Nephron (organoid): ENCODE measurements at regions not wholly inside any gene's neighbourhood (a gene's known extent, or its start where the extent isn't known, plus 50 kb on each side); places are given as distances from the start of the nearest gene placed in this dataset.
A peak's percentile ranks its signal among the peaks of the same experiment; 100 is the strongest.

Experiments used
- H3K27ac Mint-ChIP-seq, 3 experiments: 2 replicates each; pipeline ENCODE4 v1.8.0; 2020; ENCODE audit warnings: mixed read lengths in 3 of 3, mild to moderate bottlenecking in 2 of 3, moderate library complexity in 1 of 3
- H3K27me3 Mint-ChIP-seq: 2 replicates; pipeline ENCODE4 v1.8.0; 2021; ENCODE audit warnings: low read depth, mild to moderate bottlenecking, moderate library complexity, mixed read lengths
- H3K36me3 Mint-ChIP-seq: 2 replicates; pipeline ENCODE4 v1.8.0; 2020; ENCODE audit warnings: low read depth, mixed read lengths
- H3K4me1 Mint-ChIP-seq: 2 replicates; pipeline ENCODE4 v1.8.0; 2020; ENCODE audit warnings: mixed read lengths
- H3K4me3 Mint-ChIP-seq, 3 experiments: 2 replicates each; pipeline ENCODE4 v1.8.0; 2020; ENCODE audit warnings: mild to moderate bottlenecking in 3 of 3, mixed read lengths in 3 of 3, moderate library complexity in 2 of 3
- H3K9me3 Mint-ChIP-seq: 2 replicates; pipeline ENCODE4 v1.8.0; 2020; ENCODE audit warnings: mixed read lengths
- TF ChIP-seq, protein P1 (sequence below), 3 experiments: fragments of 200-600 bp; sonication (generic); IDR thresholded peaks; one replicate each; pipeline ENCODE4 v1.5.0; 2021; ENCODE audit warnings: antibody characterized with exemption in 3 of 3; ENCODE audit not compliant: unreplicated experiment in 3 of 3

DNA sequence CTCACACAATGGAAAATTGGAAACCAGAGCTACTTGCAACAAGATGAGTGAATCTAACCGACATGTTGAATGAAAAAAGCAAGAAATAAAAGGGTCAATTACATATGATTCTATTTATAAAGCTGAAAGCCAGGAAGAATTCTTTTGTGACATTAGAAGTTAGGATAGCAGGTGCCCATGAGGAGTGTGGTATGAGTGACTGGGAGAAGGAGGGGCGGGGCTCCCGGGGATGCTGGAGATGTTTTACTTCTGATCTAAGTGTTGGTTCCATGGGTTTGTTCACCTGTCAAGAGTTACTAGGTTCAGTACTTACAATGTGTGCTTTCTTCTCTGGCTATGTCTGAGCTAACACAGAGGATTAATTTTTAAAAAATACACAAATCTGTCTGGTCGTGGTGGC lies 60.8 kb downstream of the NSMCE3 start:
- H3K36me3 Mint-ChIP-seq: no peaks in the 10 kb centered on the region
- H3K27ac Mint-ChIP-seq: peak overlapping the region in 1 of 3 experiments; percentile 6
- peaks cover 15% of the 10 kb centered on the region for H3K4me1 Mint-ChIP-seq
- H3K4me3 Mint-ChIP-seq: peak overlapping the region in 1 of 3 experiments; percentile 33
- TF ChIP-seq, protein P1, sequence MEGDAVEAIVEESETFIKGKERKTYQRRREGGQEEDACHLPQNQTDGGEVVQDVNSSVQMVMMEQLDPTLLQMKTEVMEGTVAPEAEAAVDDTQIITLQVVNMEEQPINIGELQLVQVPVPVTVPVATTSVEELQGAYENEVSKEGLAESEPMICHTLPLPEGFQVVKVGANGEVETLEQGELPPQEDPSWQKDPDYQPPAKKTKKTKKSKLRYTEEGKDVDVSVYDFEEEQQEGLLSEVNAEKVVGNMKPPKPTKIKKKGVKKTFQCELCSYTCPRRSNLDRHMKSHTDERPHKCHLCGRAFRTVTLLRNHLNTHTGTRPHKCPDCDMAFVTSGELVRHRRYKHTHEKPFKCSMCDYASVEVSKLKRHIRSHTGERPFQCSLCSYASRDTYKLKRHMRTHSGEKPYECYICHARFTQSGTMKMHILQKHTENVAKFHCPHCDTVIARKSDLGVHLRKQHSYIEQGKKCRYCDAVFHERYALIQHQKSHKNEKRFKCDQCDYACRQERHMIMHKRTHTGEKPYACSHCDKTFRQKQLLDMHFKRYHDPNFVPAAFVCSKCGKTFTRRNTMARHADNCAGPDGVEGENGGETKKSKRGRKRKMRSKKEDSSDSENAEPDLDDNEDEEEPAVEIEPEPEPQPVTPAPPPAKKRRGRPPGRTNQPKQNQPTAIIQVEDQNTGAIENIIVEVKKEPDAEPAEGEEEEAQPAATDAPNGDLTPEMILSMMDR (IDR thresholded peaks at IDR 0.05; ENCODE audit: unreplicated experiment in 3 of 3): no peak
- peaks cover 10% of the 10 kb centered on the region for H3K27me3 Mint-ChIP-seq
- H3K9me3 Mint-ChIP-seq: peaks cover 17% of the 10 kb centered on the region

DNA sequence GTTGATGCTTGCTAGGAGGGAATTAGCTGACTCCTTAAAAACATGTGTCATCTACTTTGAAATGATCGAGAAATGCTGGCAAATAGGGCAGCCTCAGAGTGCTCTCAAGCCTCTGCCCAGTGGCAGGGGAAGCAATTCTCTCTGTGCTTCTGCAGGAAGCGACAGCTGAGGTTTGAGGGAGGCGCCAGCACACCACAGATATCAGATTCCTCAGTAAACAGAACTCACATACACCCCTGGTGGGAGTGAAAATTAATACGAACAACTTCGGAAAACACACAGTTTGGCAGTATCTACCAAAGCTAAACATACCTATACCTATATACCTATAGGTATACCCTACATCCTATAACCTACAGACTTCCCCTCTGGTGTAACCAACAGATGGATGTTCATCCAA lies 61.3 kb downstream of the NSMCE3 start:
- Mint-ChIP-seq H3K27ac (peak overlapping the region in 2 of 3 experiments; percentile 6 to 31), H3K9me3 (peaks cover 16% of the 10 kb centered on the region), H3K27me3 (peaks cover 10% of the 10 kb centered on the region), H3K4me1 (peaks cover 20% of the 10 kb centered on the region), H3K4me3 (peak overlapping the region in 2 of 3 experiments; percentile 25 to 33), H3K36me3 (no peaks in the 10 kb centered on the region)
- TF ChIP-seq, protein P1 (IDR thresholded peaks at IDR 0.05; ENCODE audit: unreplicated experiment in 3 of 3): peak; percentile 18 to 25 (median 21)

DNA sequence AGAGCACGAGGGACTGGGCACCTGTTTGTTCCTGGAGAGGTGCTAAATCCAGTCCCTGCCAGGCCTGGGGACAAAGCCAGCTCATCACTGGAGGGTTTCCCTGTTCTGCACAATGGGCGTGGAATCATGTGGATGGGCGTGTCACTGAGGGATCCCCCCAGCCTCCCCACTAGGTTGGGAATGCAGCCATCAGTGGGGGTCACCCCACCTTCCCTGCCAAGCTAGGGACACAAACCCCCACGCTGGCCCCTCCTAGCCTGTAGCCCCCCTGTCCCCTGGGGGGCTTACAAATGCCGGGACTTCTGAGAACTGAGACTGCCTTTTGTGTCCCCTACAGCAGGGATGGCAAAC lies 61.9 kb downstream of the NSMCE3 start:
- no peaks in the 10 kb centered on the region for H3K36me3 Mint-ChIP-seq
- TF ChIP-seq, protein P1 (IDR thresholded peaks at IDR 0.05; ENCODE audit: unreplicated experiment in 3 of 3): no peak
- peaks cover 20% of the 10 kb centered on the region for H3K4me1 Mint-ChIP-seq
- no peak overlapping the region for H3K4me3 Mint-ChIP-seq
- peaks cover 10% of the 10 kb centered on the region for H3K27me3 Mint-ChIP-seq
- peaks cover 15% of the 10 kb centered on the region for H3K9me3 Mint-ChIP-seq
- no peak overlapping the region for H3K27ac Mint-ChIP-seq

DNA sequence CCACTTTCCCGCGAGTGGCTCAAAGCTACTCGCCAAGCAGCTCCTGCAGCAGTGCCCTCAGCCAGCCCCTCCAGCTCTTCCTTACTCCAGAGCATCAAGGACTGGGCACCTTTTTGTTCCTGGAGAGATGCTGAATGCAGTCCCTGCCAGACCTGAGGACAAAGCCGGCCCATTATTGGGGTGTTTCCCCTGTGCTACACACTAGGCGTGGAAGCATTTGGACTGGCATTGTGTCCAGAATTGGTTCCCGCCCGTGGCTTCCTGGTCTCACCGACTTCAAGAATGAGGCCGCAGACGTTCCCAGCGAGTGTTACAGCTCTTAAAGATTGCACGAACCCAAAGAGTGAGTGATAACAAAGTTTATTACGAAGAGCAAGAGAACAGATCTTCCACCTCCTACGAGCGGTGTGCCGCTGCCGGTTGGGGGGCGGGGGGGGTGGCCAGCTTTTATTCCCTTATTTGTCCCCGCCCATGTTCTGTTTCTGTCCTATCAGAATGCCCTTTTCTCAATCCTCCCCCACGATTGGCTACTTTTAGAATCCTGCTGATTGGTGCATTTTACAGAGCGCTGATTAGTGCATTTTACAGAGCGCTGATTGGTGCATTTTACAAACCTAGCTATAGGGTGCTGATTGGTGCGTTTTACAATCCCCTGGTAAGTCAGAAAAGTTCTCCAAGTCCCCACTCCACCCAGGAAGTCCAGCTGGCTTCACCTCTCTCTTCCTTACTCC lies 62.4 kb downstream of the NSMCE3 start:
- H3K4me3 Mint-ChIP-seq: no peak overlapping the region
- peaks cover 10% of the 10 kb centered on the region for H3K9me3 Mint-ChIP-seq
- H3K36me3 Mint-ChIP-seq: no peaks in the 10 kb centered on the region
- no peak overlapping the region for H3K27ac Mint-ChIP-seq
- H3K27me3 Mint-ChIP-seq: peaks cover 10% of the 10 kb centered on the region
- peaks cover 20% of the 10 kb centered on the region for H3K4me1 Mint-ChIP-seq
- TF ChIP-seq, protein P1 (IDR thresholded peaks at IDR 0.05; ENCODE audit: unreplicated experiment in 3 of 3): no peak

DNA sequence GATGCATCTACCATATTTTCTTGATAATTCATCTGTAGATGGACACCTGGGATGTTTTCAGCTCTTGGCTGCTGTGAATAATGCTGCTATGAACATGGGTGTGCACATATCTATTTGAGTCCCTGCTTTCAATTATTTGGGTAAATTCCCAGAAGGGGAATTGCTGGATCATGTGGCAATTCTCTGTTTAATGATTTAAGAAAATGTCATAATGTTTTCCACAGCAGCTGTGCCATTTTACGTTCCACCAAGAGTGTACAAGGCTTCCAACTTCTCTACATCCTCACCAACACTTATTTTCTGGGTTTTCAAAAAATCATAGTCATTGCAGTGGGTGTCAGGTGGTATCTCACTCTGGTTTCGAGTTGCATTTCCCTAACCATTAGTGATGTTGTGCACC lies 64.4 kb downstream of the NSMCE3 start:
- Mint-ChIP-seq H3K9me3 (peaks cover 6% of the 10 kb centered on the region), H3K27ac (no peak overlapping the region), H3K4me3 (no peak overlapping the region), H3K27me3 (peaks cover 10% of the 10 kb centered on the region), H3K4me1 (peaks cover 20% of the 10 kb centered on the region), H3K36me3 (no peaks in the 10 kb centered on the region)
- TF ChIP-seq, protein P1 (IDR thresholded peaks at IDR 0.05; ENCODE audit: unreplicated experiment in 3 of 3): no peak

DNA sequence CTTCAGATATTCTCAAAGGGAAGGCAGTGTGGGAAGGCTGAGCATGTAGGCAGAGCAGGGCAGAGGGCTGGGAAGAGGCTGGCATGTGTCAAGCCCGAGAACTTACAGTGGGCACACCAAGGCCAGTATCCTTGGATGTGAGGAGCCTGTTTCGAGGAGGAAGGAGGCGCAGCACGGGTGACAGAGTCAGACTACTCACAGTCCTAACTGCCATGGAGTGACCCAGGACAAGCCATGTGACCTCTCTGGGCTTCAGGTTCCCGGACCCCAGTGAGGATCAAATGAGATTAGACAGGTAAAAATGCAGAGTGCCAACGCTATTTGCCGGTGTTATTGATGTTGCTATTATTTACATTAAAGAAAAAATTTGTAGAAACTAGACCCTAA lies 65.3 kb downstream of the NSMCE3 start:
- peaks cover 10% of the 10 kb centered on the region for H3K27me3 Mint-ChIP-seq
- peak overlapping the region in 1 of 3 experiments; percentile 39 for H3K27ac Mint-ChIP-seq
- H3K9me3 Mint-ChIP-seq: peaks cover 8% of the 10 kb centered on the region
- H3K36me3 Mint-ChIP-seq: no peaks in the 10 kb centered on the region
- no peak overlapping the region for H3K4me3 Mint-ChIP-seq
- peaks cover 20% of the 10 kb centered on the region for H3K4me1 Mint-ChIP-seq
- TF ChIP-seq, protein P1 (IDR thresholded peaks at IDR 0.05; ENCODE audit: unreplicated experiment in 3 of 3): no peak
